Inflammatory macrophage treated with lipopolysaccharide for 1 hour (primary cell): ENCODE measurements at regions not wholly inside any gene's neighbourhood (a gene's known extent, or its start where the extent isn't known, plus 50 kb on each side); places are given as distances from the start of the nearest gene placed in this dataset.
"Not testable (repeated sequence)": the region's sequence is repeated elsewhere in the genome, so short reads cannot be mapped to it uniquely, and the experiment has no call there.

Experiments used
- DNase-seq, 2 donors: peaks; one replicate each; pipeline ENCODE4 v3.0.0-alpha.2; 2020 to 2022

GRCh38 chr13:54004026-54004699 lies 975.5 kb downstream of the OLFM4 start:
- DNase-seq = no peak

- no peak for DNase-seq
Measured at GRCh38 chr13:54016542-54016941, 987.9 kb downstream of the OLFM4 start.

- no peak for DNase-seq
Measured at GRCh38 chr13:54018485-54018884, 989.9 kb downstream of the OLFM4 start.

- peak in 1 of 2 donors; percentile 5 for DNase-seq
Measured at GRCh38 chr13:54029226-54029625, 1000.6 kb downstream of the OLFM4 start.

- DNase-seq = no peak
Measured at GRCh38 chr13:54029720-54030119, 1001.1 kb downstream of the OLFM4 start.

GRCh38 chr13:54033323-54033861 lies 1004.8 kb downstream of the OLFM4 start:
- DNase-seq = no peak

GRCh38 chr13:54034047-54034446 lies 1005.4 kb downstream of the OLFM4 start:
- DNase-seq = no peak

- DNase-seq = not testable (repeated sequence)
Measured at GRCh38 chr13:54057416-54057815, 1028.8 kb downstream of the OLFM4 start.

GRCh38 chr13:54069958-54070357 lies 1041.3 kb downstream of the OLFM4 start:
- DNase-seq = not testable (repeated sequence)

- no peak for DNase-seq
Measured at GRCh38 chr13:54077569-54077968, 1049.0 kb downstream of the OLFM4 start.

- no peak for DNase-seq
Measured at GRCh38 chr13:54078271-54078870, 1049.8 kb downstream of the OLFM4 start.

GRCh38 chr13:54082309-54082708 lies 1053.7 kb downstream of the OLFM4 start:
- not testable (repeated sequence) for DNase-seq

GRCh38 chr13:54091884-54092283 lies 1063.3 kb downstream of the OLFM4 start:
- no peak for DNase-seq

GRCh38 chr13:54092686-54093085 lies 1064.1 kb downstream of the OLFM4 start:
- DNase-seq = no peak

- DNase-seq = no peak
Measured at GRCh38 chr13:54110597-54110996, 1082.0 kb downstream of the OLFM4 start.

- DNase-seq = no peak
Measured at GRCh38 chr13:54124700-54125099, 1096.1 kb downstream of the OLFM4 start.

GRCh38 chr13:54130931-54131330 lies 1102.3 kb downstream of the OLFM4 start:
- DNase-seq = not testable (repeated sequence)

- not testable (repeated sequence) for DNase-seq
Measured at GRCh38 chr13:54131433-54131832, 1102.8 kb downstream of the OLFM4 start.

GRCh38 chr13:54132127-54132526 lies 1103.5 kb downstream of the OLFM4 start:
- not testable (repeated sequence) for DNase-seq

- not testable (repeated sequence) for DNase-seq
Measured at GRCh38 chr13:54132720-54133119, 1104.1 kb downstream of the OLFM4 start.

- DNase-seq = no peak
Measured at GRCh38 chr13:54133746-54134145, 1105.1 kb downstream of the OLFM4 start.

GRCh38 chr13:54144828-54145227 lies 1116.2 kb downstream of the OLFM4 start:
- no peak for DNase-seq

GRCh38 chr13:54150851-54151250 lies 1122.2 kb downstream of the OLFM4 start:
- DNase-seq = no peak

GRCh38 chr13:54162069-54162468 lies 1133.5 kb downstream of the OLFM4 start:
- no peak for DNase-seq
